NCI-H748 treated with DMSO at 0.1 percent for 48 hours (cell line): ENCODE measurements at regions not wholly inside any gene's neighbourhood (a gene's known extent, or its start where the extent isn't known, plus 50 kb on each side); places are given as distances from the start of the nearest gene placed in this dataset.

ENCODE experiments used
- DNase-seq: peaks from one replicate; lab custom pipeline; 2025; lab: John Stamatoyannopoulos, UW

GRCh38 chr18:78566720-78567119 lies 412.9 kb upstream of the SALL3 start:
- DNase-seq: no peak

DNA sequence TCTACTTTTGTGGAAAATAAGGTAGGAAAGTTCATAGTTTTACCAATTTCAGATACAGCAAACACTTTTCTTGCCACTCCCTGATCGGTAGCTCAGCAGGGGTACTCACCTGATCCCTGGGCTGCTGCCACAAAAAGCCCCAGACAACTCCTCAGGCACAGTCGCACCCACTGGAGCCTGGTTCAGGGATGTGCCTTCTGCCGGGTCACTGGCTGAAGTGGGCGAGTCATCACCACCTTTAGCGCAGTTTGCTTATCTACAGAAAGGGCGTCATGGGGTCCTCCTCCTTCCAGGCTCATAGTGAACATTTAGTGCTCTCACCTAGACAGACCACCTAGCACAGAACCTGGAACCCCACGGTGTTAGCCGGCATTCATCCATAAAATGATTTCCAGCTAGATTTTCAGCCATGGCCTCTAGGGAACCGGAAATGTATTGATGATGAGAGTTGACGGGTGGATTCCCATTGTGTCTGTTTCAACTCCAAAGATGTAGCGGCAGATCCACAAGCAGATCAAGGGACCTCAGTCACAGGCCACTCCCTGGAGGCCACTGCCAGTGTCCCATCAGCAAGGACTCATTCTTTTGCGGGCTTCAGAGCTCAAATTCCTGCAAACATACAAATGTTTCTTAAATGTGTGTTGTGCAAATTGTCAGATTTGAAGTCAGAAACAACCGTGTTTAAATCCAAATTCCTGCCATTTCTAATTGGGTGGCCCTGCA lies 408.4 kb upstream of the SALL3 start:
- no peak for DNase-seq

DNA sequence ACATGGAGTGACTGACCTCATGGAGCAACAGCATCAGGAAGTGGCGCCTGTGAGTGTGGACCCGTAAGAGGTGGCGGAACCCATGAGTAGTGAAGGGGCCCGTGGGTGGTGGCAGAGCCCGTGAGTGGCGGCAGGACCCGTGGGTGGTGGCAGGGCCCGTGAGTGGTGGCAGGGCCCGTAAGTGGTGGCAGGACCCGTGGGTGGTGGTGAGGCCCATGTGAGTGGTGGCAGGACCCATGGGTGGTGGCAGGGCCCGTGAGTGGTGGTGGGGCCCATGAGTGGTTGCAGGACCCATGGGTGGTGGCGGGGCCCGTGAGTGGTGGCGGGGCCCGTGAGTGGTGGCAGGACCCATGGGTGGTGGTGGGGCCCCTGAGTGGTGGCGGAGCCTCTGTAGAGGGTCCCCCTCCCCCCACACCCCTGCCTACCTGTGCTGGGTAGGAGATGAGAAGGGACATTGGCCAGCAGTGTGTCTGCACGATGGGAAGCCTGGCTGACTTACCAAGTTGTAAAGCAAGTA lies 407.7 kb upstream of the SALL3 start:
- DNase-seq: no peak

DNA sequence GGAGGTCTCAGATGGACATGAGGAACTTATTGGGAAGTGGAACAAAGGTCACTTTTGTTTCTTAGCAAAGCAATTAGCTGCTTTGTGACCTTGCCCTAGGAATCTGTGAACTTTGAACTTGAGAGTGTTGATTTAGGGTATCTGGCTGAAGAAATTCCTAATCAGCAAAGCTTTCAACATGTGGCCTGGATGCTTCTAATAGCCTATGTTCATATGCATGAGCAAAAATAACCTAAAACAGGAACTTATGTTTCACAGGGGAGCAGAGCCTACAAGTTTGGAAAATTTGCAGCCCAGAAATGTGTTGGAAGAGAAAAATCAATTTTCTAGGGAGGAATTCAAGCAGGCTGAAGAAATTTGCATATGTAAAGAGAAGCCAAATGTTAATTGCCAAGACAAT lies 405.8 kb upstream of the SALL3 start:
- DNase-seq: no peak

DNA sequence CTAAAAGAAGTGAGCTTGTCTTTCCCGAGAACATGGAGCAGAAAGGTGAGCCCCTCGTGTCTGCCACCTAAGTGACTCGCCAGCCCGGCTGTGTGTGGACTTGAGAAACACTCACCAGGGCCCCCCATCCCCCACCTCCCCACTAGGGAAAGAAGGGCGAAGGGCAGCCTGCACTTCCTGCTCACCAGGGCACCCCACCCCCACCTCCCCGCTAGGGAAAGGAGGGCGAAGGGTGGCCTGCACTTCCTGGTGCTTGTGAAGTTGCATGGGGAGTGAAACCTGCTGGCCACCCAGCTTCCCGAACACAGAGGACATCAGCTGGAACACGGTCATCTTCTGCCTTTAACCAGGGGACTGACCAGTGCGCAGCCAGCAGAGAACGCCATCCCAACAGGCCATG lies 402.7 kb upstream of the SALL3 start:
- no peak for DNase-seq

DNA sequence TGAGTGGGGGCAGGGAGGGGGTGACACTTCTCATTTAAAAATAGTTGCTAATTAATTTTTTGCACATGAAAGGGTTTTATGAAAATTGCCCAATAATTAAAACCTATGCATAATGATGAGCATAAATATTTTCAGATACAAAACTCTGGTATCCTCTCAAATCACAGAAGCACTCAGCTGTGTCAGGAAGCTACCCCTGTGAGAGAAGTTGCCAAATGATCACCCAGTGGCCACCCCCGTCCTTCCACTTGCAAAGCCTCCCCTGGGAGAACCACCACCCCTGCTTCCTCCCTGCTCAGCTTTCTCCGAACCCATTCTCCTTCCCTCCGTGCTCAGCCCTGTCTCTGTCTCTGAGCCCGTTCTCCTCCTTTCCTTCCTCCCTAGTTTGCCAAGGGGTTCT lies 400.2 kb upstream of the SALL3 start:
- no peak for DNase-seq

DNA sequence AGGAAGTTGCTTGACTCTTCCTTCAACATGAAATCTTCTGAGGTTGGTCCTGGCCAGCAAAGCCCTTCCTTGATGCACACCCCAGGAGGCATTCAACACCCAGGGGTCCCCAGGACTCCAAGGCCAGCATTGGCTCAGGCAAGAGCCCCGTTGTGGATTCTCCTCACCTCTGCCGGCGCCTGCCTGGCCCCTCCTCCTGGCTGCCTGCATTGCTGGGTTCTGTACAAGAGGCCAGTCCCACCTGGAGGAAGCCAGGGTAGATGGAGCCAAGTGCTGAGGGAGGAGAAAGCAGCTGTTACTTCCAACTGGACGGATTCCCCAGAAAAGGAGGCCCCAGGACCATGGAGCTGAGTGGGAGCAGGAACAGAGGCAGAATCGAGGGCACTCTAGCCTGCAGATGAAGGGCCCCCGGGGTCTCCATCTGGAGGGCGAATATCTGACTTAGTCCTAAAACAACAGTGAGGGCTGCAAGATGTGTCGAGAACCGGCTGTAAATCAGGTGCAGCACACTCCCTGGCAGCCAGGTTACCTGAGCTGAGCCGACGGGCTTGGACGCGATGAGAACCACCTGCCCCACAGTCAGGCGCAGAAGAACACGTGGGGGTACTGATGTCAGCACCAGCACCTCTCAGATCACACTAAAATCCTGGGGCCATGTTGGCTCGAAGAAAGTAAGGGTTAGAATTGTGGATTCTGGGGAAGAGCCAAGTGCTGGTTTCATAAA lies 399.6 kb upstream of the SALL3 start:
- DNase-seq: no peak

DNA sequence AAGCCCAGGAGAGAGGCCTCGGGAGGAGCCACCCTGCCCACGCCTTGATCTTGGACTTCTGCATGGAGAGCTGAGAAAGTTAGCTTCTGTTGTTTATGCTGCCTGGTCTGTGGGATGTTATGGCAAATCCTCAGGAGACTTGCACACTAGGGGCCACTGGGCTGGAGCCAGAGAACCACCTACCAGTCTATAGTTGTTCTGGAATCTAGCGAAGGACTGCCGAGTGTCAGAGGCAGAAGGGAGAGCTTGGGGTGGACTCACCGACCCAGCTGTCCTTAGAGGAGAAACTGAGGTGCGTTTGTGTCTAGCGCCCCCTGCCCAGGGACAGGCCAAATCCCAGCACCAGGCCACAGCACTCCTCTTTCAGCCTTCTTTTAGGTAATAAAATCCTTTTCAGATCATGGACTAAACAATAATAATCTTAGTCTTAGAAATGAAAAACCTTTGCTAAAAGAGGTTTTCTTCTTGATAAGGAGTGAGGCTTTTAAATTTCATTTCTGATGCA lies 398.7 kb upstream of the SALL3 start:
- DNase-seq: no peak

- no peak for DNase-seq
These were observed 397.4 kb upstream of the SALL3 start for GRCh38 chr18:78582181-78582709.

- DNase-seq: no peak
These were observed 396.5 kb upstream of the SALL3 start for GRCh38 chr18:78582898-78583738.

DNA sequence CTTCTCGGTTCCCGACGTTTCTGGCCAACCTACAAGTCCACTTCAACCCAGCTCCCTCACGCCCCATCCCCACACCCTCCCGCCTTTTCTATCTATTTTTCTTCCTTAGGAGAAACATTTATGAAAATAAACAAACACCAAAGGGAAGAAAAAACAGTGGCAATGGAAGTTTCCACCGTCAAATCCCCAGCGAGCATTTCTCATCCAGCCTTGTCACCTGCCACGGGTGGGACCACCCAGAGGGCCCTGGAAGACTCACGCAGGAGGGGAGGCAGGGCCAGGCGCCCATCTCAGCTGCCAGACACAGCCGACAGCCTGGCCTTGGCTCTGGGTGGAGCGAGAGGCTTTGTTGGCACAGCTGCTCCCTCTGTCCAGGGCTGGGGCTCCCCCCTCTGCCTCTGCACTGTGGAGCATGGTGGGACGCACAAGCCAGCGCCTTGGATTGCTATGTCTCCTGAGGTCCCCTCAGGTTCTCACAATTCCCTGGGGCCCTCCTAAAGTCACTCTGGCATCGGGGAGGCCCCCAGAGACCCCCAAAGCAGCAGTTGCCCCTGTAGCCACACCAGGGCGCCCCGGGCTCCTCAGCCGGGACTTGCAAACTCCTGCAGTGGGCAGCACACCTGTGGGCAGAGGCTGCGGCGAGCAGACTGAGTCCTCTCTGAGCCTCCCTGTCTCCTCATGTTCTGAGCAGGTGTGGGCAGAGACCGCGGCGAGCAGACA lies 395.7 kb upstream of the SALL3 start:
- no peak for DNase-seq

- no peak for DNase-seq
These were observed 395.1 kb upstream of the SALL3 start for GRCh38 chr18:78584459-78585022.

DNA sequence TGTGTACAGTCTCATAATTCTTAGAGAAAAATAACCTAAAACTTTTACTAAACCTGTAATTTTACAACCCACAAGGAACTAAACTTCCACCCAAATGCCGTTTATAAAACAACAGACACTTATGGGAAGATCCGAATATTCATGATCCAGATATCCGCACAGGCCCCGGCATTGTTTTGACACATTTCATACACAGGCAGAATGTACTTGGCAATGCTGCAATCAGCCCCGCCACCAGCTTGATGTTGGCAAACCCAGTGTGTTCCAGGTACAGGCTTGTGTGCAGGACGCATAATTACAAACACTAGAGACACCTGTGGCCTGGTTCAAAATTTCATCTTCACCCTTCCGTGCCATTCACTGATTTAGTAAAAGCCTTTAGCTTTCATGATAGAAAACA lies 393.0 kb upstream of the SALL3 start:
- no peak for DNase-seq

- DNase-seq: no peak
These were observed 392.5 kb upstream of the SALL3 start for GRCh38 chr18:78587096-78587495.

DNA sequence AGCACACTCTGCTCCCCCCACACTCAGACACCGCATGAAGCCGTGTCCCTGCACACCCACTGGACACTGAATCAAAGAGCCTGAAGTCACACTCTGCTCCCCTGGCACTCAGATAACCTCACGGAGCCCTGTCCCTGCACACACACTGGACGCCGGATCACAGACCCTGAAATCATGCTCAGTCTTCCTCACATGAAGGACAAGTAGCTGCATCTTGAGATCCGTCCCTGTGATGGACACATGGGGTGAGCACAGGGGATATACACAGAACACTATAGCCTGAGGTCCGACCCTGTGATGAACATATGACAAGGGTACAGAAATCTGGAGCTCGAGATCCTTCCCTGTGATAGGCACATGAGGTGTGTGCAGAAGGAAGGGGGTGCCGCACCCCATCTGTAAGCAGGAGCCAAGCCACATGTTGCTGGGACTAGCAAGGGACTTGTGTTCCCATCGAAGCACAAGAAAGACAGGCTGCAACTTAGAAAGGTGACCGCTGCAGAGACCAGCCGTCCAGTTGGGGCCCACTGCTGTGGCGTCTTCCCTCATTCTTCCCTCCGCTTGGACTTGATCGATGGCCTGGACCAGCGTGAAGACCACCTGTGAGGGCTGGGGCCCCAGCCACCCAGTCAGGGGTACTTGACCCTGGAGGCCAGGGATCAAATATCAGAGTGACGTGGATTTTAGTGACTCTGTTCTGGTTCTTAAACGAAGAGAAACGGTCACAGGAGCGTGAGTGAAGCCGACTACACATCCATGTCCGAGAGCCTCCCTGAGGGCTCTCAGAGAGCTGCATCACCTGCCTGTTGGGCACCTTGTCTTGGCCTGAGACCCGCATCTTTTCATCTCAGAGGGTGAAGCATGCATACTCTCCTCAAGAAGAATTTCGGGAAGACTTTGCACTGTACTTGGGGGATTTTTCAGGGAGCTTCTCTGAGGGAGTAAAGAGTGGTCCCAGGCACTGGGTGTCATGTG lies 391.7 kb upstream of the SALL3 start:
- no peak for DNase-seq

GRCh38 chr18:78589916-78590437 lies 389.6 kb upstream of the SALL3 start:
- no peak for DNase-seq

GRCh38 chr18:78595453-78595852 lies 384.2 kb upstream of the SALL3 start:
- DNase-seq: no peak

GRCh38 chr18:78595924-78596573 lies 383.6 kb upstream of the SALL3 start:
- no peak for DNase-seq

- DNase-seq: no peak
These were observed 382.7 kb upstream of the SALL3 start for GRCh38 chr18:78596794-78597345.
